Stimulated activated CD8-positive, alpha-beta memory T cell treated with anti-CD3 and anti-CD28 coated beads, Interleukin-12 subunit alpha, Interleukin-12 subunit beta, amount 100 ng/mL, for 4 hours (primary cell): ENCODE measurements at regions not wholly inside any gene's neighbourhood (a gene's known extent, or its start where the extent isn't known, plus 50 kb on each side); places are given as distances from the start of the nearest gene placed in this dataset.
A peak's percentile ranks its signal among the peaks of the same experiment; 100 is the strongest.
"Not testable (repeated sequence)": the region's sequence is repeated elsewhere in the genome, so short reads cannot be mapped to it uniquely, and the experiment has no call there.

ENCODE experiments used
- DNase-seq: peaks from one replicate; pipeline ENCODE4 v3.0.0-alpha.2; 2020; ENCODE audit warnings: low read depth

GRCh38 chr6:154637392-154637791 is 95.8 kb upstream of the SCAF8 start:
- no peak for DNase-seq

GRCh38 chr6:154638369-154638768 is 94.8 kb upstream of the SCAF8 start:
- DNase-seq, result no peak

GRCh38 chr6:154639196-154639595 is 94.0 kb upstream of the SCAF8 start:
- DNase-seq, result not testable (repeated sequence)

- no peak for DNase-seq
Observed at GRCh38 chr6:154648188-154648887, 84.9 kb upstream of the SCAF8 start.

- no peak for DNase-seq
Observed at GRCh38 chr6:154648888-154649205, 84.4 kb upstream of the SCAF8 start.

GRCh38 chr6:154649721-154650120 is 83.5 kb upstream of the SCAF8 start:
- DNase-seq, result no peak

- DNase-seq, result no peak
Observed at GRCh38 chr6:154650351-154650750, 82.9 kb upstream of the SCAF8 start.

- DNase-seq, result no peak
Observed at GRCh38 chr6:154651656-154652055, 81.6 kb upstream of the SCAF8 start.

- no peak for DNase-seq
Observed at GRCh38 chr6:154653385-154653784, 79.8 kb upstream of the SCAF8 start.

- DNase-seq, result no peak
Observed at GRCh38 chr6:154653853-154654252, 79.4 kb upstream of the SCAF8 start.

- no peak for DNase-seq
Observed at GRCh38 chr6:154656660-154657059, 76.6 kb upstream of the SCAF8 start.

- no peak for DNase-seq
Observed at GRCh38 chr6:154661768-154662167, 71.4 kb upstream of the SCAF8 start.

GRCh38 chr6:154664287-154664686 is 68.9 kb upstream of the SCAF8 start:
- DNase-seq, result no peak

- no peak for DNase-seq
Observed at GRCh38 chr6:154668156-154668555, 65.1 kb upstream of the SCAF8 start.

GRCh38 chr6:154672086-154672485 is 61.1 kb upstream of the SCAF8 start:
- no peak for DNase-seq

GRCh38 chr6:154673919-154674318 is 59.3 kb upstream of the SCAF8 start:
- no peak for DNase-seq

GRCh38 chr6:154675602-154676088 is 57.6 kb upstream of the SCAF8 start:
- DNase-seq, result peak; percentile 67

- DNase-seq, result no peak
Observed at GRCh38 chr6:154682633-154683125, 50.5 kb upstream of the SCAF8 start.
